Left renal pelvis (tissue), 4 donors: ENCODE measurements at regions not wholly inside any gene's neighbourhood (a gene's known extent, or its start where the extent isn't known, plus 50 kb on each side); places are given as distances from the start of the nearest gene placed in this dataset.
"Not testable (repeated sequence)": the region's sequence is repeated elsewhere in the genome, so short reads cannot be mapped to it uniquely, and the experiment has no call there.

ENCODE experiments used
- DNase-seq, 4 donors: peaks; one replicate each; pipeline ENCODE4 v3.0.0-alpha.2; 2013; ENCODE audit warnings: low read depth in 4 of 4, low spot score in 3 of 4

GRCh38 chrX:69065451-69065850 lies 99.8 kb downstream of the PJA1 start:
- no peak for DNase-seq

GRCh38 chrX:69063486-69063885 lies 101.8 kb downstream of the PJA1 start:
- no peak for DNase-seq

- DNase-seq = no peak
These were observed 102.8 kb downstream of the PJA1 start for GRCh38 chrX:69062493-69062892.

GRCh38 chrX:69060631-69061408 lies 104.4 kb downstream of the PJA1 start:
- DNase-seq = no peak

- no peak for DNase-seq
These were observed 110.1 kb downstream of the PJA1 start for GRCh38 chrX:69055193-69055592.

GRCh38 chrX:69054497-69054896 lies 110.8 kb downstream of the PJA1 start:
- DNase-seq = not testable (repeated sequence)

GRCh38 chrX:69051901-69052300 lies 113.4 kb downstream of the PJA1 start:
- no peak for DNase-seq

- DNase-seq = no peak
These were observed 115.0 kb downstream of the PJA1 start for GRCh38 chrX:69050051-69050765.

- DNase-seq = no peak
These were observed 118.2 kb downstream of the PJA1 start for GRCh38 chrX:69046996-69047490.

GRCh38 chrX:69045616-69046345 lies 119.5 kb downstream of the PJA1 start:
- DNase-seq = no peak

GRCh38 chrX:69038816-69039215 lies 126.4 kb downstream of the PJA1 start:
- no peak for DNase-seq

- DNase-seq = no peak
These were observed 127.1 kb downstream of the PJA1 start for GRCh38 chrX:69038188-69038587.

- DNase-seq = no peak
These were observed 127.5 kb downstream of the PJA1 start for GRCh38 chrX:69037786-69038185.

- no peak for DNase-seq
These were observed 128.3 kb downstream of the PJA1 start for GRCh38 chrX:69036674-69037573.

GRCh38 chrX:69034451-69034850 lies 130.8 kb downstream of the PJA1 start:
- DNase-seq = no peak

GRCh38 chrX:69033936-69034335 lies 131.3 kb downstream of the PJA1 start:
- DNase-seq = no peak

GRCh38 chrX:69032601-69033000 lies 132.7 kb downstream of the PJA1 start:
- DNase-seq = no peak

GRCh38 chrX:69031971-69032391 lies 133.3 kb downstream of the PJA1 start:
- DNase-seq = no peak

GRCh38 chrX:69031181-69031580 lies 134.1 kb downstream of the PJA1 start:
- no peak for DNase-seq

GRCh38 chrX:69029771-69030170 lies 135.5 kb downstream of the PJA1 start:
- no peak for DNase-seq
